ENCODE measurements at regions not wholly inside any gene's neighbourhood (a gene's known extent, or its start where the extent isn't known, plus 50 kb on each side); places are given as distances from the start of the nearest gene placed in this dataset.

DNA sequence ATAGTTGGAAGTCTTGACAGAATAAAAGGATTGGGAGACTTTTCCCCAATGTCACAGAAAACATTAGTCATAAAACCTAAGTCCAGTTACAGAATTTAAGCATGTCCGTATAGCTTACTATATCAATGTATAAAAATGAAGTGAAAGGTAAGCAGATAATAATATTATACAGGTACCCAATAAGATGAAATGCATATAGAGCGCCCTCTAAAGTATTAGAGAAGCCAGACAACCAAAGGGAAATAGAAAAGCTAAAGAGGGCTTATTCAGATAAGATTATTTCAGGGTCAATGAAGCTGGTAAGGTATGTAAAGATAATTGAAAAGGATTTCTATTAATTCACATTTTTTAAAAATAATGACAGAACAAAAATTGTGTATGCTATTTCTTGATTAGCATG, 947.7 kb upstream of the MAP3K7 start:
- DNase-seq (ENCODE audit: low read depth in 4 of 4, low spot score in 3 of 4), result no peak

DNA sequence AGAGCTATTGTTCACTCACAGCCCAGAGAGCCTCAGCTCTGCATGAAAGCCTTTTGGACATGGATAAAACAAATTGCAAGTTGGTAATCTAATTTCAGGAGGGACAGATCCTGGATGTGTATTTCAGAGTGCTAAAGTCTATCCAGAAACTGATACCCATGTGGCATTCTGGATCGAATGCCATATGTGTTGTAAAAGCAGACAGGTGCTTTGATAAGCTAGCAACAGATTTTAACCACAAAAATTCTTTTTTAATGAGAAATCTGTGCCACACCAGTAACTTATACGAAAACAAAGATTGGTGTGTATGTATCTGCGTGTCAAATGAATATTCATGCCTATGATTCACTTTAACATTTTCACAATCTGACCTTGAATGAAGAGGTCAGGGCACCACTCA, 936.6 kb upstream of the MAP3K7 start:
- DNase-seq (ENCODE audit: low read depth in 4 of 4, low spot score in 3 of 4), result no peak

DNA sequence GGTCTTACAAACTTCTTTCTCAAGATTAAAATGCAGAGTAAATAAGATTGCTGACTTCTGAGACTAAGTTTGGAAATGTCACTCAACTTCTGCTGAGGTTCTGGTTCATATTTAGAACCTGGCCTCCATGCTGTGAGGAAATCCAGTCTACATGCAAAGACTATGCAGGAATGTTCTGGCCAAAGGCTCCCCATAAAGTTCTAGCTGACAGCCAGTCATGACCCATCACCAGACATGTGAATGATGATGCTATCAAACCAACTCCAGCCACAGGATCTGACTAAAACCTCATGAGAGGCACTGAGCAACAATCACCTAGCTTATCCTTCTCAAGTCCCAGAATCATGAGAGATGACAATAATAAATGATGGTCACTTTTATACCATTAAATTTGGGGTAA, 935.1 kb upstream of the MAP3K7 start:
- DNase-seq (ENCODE audit: low read depth in 4 of 4, low spot score in 3 of 4), result no peak

DNA sequence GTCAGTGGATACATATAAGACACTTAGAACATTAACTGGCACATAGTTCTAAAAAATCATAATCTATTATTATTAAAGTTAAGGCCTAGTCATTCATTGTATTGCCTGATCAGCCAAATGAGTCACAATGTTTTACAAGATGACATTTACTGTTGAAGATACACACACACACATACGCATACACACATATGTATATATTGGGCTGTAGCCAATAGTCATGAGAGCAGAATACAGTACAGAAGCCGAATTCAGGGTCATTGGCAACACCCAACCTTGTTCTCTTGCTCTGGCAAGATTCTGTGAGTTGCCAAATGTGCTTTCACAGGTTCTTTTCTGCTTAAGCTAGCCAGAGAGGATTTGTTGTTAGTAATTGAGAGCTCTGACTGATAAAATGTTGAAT, 922.8 kb upstream of the MAP3K7 start:
- no peak for DNase-seq (ENCODE audit: low read depth in 4 of 4, low spot score in 3 of 4)

DNA sequence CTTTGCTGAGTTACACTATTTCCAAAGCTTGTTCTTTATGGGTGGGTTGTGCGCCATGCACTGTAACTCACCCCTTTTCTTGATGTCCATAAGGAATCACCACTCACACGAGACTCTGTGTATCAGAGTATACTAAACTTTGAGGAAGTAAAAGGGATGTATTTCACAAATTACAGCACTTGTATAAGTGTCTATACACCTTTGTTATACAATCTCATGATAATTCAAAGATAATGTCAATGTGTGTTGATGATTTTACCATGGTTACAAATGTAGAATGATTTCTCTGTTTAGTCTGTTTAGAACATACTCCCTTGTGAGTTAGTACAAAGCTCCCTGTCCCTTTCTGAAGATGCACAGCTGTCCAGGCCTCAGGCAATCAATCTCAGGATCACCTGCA, 922.2 kb upstream of the MAP3K7 start:
- no peak for DNase-seq (ENCODE audit: low read depth in 4 of 4, low spot score in 3 of 4)

DNA sequence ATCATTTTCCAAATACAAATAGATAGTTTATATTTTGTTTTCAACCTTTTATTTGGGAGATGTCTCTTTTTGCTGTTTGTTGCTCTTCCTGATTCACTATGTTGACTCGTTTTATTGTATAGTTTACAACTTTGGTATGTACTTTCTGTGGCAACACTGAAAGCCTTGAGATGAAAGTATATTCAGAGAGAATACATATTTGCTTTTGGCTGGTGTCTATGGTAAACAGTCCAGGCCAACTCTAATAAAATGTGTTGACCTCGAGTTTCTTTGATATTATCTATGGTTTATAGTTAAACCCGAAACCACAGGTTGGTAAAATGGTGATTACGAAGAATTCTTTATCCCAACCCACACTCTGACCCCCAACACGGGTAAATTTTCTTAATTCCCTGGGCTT, 919.6 kb upstream of the MAP3K7 start:
- no peak for DNase-seq (ENCODE audit: low read depth in 4 of 4, low spot score in 3 of 4)

DNA sequence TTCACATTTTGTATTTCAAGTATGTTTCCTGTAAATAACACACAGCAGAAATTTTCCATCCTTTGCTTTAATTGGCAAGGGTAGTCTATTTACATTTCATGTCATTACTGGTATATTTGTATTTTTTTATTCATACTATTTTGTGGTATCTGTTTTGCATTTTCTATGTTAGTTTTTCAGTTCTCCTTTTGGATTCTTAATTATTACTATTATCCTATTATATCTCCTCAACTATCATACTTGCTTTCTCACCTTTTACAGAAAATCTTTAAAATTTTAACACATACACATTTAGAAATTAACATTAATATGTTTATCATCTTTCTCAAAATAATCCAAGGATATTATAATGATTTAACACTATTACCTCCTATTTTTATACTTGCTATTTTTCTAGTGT, 918.3 kb upstream of the MAP3K7 start:
- no peak for DNase-seq (ENCODE audit: low read depth in 4 of 4, low spot score in 3 of 4)

DNA sequence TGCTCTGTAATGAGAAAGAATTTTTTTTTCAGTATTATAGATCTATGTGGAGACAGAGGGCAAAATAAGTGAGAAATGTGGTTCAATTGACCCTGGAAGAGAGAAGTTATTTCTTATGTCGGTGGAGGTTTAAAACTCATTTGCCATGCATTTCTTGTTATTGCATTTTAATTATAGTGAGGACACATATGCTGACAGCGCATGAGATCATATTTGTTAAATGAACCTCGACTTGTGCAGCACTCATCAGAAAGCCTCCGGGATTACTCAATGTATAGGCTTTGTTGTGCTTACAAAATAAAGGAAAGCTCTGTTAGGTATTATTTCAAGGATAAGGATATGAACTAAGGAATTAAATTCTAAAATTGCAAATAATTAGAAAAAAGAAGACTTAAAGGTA, 915.1 kb upstream of the MAP3K7 start:
- no peak for DNase-seq (ENCODE audit: low read depth in 4 of 4, low spot score in 3 of 4)

DNA sequence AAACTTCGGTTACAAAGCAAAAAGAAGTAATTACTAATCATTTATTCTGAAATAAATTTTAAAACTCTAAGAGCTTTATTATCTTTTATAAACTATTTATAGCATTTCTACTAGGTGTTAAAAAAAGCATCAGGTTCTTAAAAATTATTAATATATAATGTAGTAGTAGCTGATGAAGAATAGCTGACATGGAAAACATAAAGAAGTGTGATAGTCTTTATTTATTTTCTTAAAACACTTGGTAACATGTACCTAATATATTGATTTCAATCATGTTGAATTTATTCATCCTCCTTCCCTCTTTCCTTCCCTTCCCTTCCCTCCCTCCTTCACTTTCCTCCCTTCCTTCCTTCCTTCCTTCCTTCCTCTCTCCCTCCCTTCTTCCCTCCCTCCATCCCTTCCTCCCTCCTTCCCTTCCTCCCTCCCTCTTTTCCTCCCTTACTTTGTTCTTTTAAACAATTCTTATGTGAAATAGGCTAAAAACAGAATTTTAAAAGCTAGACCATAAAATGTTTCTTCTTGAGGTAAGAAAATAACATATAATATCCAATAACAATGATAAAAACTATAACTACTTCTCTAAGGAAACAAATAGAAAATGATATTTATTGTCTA, 913.9 kb upstream of the MAP3K7 start:
- no peak for DNase-seq (ENCODE audit: low read depth in 4 of 4, low spot score in 3 of 4)

DNA sequence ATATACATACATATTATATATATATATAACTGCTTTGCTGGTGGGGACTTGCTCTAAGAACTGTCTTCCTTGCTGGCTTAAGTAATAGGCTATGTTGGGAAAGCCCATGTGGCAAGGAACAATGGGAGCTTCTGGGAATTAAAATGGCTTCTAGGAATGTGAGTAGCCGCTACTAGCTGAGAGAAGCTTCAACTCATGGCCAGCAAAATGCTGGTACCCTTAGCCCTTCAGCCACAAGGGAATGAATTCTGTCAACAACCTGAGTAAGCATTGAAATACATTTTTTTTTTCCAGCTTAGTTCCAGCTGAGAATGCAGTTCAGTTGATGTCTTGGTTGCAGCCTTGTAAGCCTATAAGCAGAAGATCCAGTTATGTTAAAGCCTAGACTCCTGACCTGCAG, 911.7 kb upstream of the MAP3K7 start:
- no peak for DNase-seq (ENCODE audit: low read depth in 4 of 4, low spot score in 3 of 4)

DNA sequence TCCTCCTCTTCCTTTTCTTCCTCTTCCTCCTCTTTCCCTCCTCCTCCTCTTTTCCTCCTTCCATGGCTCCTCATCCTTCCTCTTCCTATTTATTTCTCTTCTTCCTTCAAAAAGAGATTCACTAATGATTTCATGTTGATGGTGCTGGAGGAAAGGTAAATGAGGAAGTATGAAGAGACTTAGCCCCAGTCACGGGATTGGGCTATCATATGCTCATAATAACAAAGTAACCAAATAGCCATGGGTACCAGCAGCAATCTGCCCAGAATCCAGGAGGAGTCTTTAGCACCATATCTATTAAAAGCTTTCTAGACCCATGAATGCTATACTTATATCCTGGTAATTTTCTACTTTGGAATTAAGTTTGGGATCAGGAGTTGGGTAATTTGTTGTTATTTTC, 910.9 kb upstream of the MAP3K7 start:
- no peak for DNase-seq (ENCODE audit: low read depth in 4 of 4, low spot score in 3 of 4)

DNA sequence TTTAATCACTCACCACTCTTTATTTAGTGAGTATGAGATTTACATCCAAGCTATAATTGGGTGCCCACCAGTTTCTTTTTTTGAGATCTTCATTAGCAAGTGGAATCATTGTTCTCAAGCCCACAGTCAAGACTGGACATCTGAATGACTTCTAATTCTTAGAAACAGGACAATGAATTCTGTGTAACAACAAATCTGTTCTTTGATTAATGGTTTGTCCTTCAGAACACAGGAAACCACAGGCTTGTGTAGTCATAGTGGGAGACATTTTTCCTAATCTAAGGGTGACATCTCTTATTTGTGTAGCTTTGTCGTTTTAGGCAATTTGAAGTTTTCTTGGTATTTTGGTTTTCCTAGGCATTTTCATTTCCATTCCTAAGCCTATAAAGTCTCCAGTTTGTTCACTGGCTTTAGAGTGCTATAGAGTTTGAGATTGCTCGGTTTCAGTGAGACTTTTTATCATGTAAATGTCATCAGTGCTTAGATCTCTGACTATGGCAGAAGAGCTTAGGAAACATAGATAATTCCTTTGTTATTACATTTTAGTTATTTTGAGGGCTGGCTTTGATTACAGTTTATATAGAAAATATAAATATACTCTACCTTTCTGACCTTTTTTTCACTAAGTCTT, 903.9 kb upstream of the MAP3K7 start:
- DNase-seq (ENCODE audit: low read depth in 4 of 4, low spot score in 3 of 4), result no peak

DNA sequence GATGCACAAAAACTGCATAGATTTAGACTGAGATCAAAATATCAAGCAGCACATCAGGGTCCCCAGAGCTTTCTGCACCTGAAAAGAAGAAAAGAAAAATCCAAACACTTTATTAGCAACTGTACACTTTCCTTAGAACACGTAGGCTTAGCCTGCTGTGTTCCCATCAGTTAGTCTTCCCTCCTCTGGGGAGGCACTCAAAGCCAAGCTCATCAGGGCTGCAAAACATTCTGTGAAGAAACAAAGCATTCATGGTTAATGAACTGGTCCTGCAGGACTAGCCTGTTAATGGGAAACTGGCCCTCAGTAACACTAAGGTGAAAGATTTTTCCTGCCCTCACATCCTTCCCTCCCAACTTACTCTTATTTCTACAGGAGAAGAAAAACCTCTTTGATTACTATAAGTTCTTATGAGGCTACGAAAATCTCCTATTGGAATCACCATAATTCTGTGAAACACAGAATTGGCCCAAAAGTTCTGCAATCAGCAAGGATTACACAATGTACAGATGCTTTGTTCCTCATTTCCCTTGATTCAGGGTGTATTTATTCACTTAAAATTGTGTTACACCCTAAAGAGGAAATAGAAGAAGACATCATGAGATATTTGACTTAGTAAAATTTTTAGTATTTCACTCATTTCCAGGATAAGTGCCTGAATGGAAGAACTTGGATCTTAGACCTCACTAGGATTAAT, 901.0 kb upstream of the MAP3K7 start:
- no peak for DNase-seq (ENCODE audit: low read depth in 4 of 4, low spot score in 3 of 4)

DNA sequence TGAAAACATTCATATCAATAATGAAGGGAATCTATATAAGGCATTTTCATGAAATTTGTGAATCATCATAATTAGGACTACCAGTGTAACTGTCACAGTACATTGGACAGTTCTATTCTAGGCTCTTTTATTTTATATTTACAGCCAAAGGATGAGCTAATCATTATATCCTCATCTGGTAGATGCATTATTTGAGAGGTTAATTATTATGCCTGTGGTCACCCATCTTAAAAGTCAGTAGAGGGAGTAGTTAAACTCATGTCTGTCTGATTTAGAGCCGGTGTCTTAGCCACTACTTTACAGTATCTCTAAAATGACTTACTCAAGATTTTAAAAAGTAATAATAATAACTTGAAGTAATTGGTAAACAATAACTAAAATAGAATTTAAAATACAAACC, 899.3 kb upstream of the MAP3K7 start:
- no peak for DNase-seq (ENCODE audit: low read depth in 4 of 4, low spot score in 3 of 4)

DNA sequence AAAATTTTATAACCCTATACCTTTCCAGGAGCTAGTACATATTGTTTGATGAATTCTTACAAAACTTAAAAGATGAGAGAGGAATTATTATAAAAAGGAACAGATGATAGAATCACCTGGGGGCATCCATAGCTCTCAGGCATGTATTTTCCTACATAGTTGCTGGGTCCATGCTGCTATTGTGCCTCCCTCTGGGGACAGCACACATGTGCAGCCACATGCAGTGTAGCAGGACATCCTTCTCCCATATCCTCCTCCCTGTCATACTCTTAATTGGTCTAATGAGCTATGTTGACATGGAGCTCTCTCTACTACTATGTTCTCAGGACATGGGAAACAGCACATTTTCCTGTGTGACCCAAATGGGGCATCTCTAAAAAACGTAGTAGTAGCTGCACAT, 898.2 kb upstream of the MAP3K7 start:
- DNase-seq (ENCODE audit: low read depth in 4 of 4, low spot score in 3 of 4), result no peak

DNA sequence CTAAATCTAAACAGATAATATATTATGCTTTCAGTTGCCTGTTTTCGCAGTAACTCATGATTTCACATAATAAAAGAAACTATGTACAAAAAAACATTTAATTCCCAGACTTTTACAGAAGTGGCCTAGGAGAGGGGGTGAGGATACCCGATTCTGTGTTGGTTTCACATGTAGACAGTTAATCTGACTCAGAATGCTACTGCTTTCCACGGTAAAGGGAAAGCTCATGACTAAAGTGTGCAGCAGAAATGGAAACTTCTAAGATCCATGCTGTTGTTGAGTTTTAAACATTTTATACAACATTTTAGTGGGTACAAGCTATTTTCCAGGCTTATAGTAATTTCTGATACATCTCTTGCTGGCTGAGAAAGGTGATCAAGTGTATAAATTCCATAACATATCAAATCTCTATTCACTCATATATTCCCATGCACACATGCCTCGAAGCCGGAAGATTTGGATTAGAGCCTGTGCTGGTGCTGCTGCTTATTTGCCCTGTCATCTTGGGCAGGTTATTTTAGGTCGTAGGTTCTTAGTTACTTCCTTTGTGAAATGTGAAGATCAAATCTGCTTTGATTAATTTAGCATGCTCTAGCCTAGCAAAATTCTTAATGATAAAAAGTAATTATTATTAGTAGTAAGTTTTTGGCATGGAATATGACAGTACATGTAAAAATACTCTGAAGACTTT, 896.7 kb upstream of the MAP3K7 start:
- no peak for DNase-seq (ENCODE audit: low read depth in 4 of 4, low spot score in 3 of 4)

DNA sequence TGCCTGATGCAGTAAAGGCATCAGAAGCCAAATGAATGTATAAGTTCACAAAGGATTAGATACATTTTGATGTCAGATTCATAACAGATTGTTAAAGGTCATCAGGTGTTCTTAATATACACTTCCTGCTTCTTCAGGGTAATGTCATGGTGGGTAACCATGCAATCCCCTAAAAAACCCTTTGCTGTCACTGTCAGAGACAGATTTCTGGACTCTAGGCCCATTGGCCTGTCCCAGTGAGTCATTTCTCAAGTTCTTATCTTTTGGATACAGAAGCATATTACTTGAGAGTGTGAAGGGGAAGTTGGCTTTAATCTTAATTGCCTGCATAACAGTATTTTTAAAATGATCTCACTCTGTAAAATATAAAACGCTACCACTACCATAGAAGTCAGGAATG, 895.6 kb upstream of the MAP3K7 start:
- no peak for DNase-seq (ENCODE audit: low read depth in 4 of 4, low spot score in 3 of 4)

DNA sequence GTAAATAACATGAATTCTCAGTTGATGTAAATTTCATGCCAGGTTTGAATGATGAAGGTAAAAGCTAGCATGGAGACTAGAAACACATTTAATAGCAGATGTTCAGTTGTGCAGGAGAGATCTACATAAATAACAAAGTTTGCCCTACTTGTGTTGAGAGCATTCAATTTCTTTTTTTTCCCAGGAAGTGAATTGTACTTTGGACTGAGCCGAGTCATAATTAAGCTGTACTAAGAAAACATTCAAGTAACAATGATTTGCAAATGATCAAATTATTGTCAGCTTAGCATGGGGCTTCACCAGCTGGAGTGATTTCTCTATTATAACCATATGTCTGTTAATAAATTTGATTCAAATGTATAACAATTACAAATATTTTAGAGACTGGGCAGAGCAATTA, 893.5 kb upstream of the MAP3K7 start:
- DNase-seq (ENCODE audit: low read depth in 4 of 4, low spot score in 3 of 4), result no peak

DNA sequence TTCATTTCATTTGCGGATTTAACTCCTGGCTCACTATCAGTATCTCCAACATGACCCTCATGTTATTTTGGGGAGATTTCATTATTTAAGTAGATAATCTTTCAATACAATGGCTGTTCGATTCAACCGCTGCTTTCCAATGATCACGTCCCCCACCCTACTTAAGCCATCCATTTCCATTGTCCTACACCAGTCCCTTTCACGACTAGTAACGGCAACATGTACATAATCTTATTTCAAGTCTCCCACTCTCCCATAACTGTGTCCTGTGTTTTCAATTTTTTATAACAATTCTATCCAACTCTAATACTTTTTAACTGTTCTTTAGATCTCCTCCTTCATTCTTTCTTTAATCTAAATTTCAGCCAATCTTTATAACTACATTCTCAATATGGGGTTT, 890.8 kb upstream of the MAP3K7 start:
- DNase-seq (ENCODE audit: low read depth in 4 of 4, low spot score in 3 of 4), result no peak

DNA sequence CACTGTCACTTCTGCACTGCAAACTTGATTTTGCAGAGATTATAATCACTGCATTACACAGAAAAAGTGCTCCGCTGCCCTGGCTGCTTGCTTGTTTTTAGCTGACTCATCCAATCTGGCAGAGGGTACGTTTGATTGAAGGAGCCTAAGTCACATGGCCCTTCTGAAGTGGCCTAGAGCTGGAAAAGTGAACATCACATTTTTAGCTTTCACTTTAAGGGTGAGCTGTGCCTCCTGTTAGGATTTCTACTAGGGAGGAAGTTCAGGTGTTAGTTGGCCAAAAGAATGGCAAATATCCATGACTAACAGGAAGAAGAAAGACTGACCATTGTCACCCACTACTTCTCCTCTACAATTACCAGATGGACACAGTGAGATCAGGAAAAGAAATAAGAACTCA, 889.1 kb upstream of the MAP3K7 start:
- no peak for DNase-seq (ENCODE audit: low read depth in 4 of 4, low spot score in 3 of 4)

DNA sequence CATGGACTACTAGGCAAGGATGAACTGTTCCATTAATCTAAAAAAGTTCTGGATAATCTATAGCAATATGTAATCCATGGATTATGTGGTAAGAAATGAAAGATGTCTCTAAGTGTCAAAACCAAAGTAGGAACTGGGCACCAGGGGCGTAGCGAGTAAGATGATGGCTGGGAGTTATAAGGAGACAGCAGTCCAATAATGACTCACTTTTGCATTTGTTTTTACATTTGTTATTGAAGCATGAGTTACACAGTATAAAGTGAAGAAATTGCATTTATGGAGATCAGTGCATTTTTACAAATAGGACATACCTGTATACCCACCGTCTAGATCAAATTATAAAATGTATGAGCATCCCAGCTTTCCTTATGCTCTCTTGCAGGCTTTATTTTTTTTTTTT, 878.5 kb upstream of the MAP3K7 start:
- DNase-seq (ENCODE audit: low read depth in 4 of 4, low spot score in 3 of 4), result no peak

DNA sequence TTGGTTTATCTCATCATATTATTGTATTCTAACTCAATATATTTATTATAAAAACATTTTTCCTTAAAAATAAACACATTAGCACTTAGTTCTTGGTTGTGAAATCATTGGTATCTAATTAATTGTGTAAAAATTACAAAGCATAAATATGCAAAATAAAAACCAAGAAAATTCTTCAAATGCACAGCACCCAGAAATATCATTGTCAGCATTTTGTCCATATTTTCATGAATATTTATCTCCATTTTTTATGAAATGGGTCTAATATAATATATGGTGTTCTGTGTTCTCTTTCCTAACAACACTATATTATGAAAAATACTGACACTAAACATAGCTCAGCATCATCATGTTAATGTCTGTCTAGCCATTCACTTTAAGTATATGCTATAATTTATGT, 877.8 kb upstream of the MAP3K7 start:
- DNase-seq (ENCODE audit: low read depth in 4 of 4, low spot score in 3 of 4), result no peak
